HG03103 (cell line): ENCODE measurements at regions not wholly inside any gene's neighbourhood (a gene's known extent, or its start where the extent isn't known, plus 50 kb on each side); places are given as distances from the start of the nearest gene placed in this dataset.

Source experiments
- ATAC-seq: cut with Tn5 transposase; IDR thresholded peaks from one replicate; pipeline ENCODE4 v1.9.1; 2021; ENCODE audit warnings: low read depth; ENCODE audit not compliant: unreplicated experiment

GRCh38 chr13:71090990-71091389 lies 776.0 kb downstream of the DACH1 start:
- no peak for ATAC-seq

DNA sequence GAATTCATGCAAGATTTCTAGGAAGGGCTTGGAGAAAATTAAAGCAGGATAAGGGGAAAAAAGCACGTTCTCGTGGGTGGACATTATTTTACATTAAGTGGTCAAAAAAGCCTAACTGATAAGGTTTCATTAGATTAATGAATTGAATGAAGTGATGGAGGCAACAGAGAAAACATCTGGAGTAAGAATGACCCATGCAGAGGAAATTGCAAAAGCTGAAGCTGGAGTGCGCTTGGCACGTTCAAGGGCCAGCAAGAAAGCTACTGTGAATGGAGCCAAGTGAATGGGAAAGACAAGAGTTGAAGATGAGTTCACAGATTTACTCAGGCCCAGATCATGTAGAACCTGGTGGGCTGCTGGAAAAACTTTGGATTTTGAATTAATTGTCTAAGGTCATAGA lies 777.9 kb downstream of the DACH1 start:
- no peak for ATAC-seq

- ATAC-seq: no peak
These were observed 779.6 kb downstream of the DACH1 start for GRCh38 chr13:71087432-71087831.

DNA sequence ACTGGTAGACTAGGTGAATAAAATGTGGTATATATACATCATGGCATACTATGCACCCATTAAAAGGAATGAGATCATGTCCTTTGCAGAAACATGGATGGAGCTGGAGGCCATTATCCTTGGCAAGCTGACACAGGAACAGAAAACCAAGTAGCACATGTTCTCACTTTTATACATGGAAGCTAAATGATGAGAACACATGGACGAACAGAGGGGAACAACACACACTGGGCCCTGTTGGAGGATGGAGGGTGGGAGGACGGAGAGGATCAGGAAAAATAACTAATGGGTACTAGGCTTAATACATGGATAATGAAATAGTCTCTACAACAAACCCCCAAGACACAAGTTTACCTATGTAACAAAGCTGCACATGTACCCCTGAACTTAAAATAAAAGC lies 780.0 kb downstream of the DACH1 start:
- no peak for ATAC-seq

DNA sequence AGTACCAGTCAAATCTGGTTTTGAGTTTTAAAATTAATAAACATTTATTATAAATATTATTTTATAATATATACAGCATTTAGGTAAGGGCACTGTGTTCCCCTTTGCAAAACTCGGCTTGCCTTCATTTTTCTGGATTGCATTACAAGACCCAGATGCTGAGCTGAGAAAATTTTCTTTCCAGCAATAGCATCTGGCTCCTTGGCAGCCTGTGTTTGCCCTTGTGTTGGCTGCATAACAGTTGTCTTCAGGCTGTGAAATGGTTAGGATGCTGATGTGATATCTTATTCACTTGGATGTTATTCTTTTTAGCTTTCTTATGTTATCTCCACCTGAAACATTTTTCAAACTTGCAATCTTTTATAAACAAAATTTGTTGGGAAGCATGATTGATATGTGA lies 784.4 kb downstream of the DACH1 start:
- ATAC-seq: no peak

DNA sequence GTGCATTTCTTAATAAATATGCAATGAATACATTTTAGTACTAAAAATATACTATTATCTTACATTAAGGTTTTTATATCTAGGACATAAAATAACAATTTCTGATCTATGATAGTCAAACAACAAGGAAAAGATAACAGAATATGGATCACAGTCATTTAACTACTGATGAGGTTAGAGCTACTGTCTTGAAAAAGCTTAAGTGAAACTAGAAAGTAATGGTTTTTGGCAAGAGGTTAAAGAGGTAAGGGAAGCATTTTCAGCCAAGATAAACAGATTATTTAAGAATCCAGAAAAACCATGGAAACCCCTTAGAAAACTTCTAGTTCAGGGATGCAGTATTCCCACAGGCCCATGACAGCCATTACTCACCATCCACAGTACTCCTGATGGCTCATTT lies 787.4 kb downstream of the DACH1 start:
- no peak for ATAC-seq

- no peak for ATAC-seq
These were observed 799.0 kb downstream of the DACH1 start for GRCh38 chr13:71068041-71068440.

- ATAC-seq: no peak
These were observed 799.7 kb downstream of the DACH1 start for GRCh38 chr13:71067165-71067815.

- no peak for ATAC-seq
These were observed 810.4 kb downstream of the DACH1 start for GRCh38 chr13:71056581-71056980.

DNA sequence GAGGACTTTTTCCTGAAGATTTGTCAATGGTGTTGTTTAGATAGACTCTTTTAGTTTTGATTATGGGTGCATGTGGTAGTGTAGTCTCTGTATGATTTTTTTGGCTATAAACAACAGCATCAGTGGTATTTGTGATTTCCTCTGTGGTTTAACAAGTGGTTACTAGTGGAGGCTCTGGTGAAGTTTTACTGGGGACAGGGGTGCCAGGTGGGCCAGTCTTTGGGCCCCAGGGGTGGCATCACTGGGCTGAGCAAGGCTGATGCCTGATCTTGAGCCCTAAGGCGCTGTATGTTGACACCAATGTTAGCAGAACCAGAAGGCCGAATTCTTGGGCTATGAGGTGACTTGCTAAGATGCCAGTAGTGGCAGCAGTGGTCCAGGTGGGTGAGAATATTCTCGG lies 811.4 kb downstream of the DACH1 start:
- ATAC-seq: no peak

GRCh38 chr13:71055047-71055446 lies 812.0 kb downstream of the DACH1 start:
- no peak for ATAC-seq

- peak; percentile 78 for ATAC-seq
These were observed 812.6 kb downstream of the DACH1 start for GRCh38 chr13:71054358-71054757.

DNA sequence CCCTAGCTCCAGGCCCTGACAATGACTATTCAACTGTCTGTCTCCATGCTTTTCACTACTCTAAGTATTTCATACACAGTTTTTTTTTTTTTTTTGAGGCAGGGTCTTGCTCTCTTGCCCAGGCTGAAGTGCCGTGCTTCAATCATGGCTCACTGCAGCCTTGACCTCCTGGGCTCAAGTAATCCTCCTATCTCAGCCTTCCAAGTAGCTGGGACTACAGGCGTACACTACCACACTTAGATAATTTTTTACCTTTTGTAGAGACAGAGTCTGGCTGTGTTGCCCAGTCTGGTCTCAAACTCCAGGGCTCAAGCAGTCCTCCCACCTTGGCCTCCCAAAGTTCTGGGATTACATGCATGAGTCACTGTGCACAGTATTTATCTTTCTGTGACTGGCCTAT lies 815.4 kb downstream of the DACH1 start:
- ATAC-seq: no peak

DNA sequence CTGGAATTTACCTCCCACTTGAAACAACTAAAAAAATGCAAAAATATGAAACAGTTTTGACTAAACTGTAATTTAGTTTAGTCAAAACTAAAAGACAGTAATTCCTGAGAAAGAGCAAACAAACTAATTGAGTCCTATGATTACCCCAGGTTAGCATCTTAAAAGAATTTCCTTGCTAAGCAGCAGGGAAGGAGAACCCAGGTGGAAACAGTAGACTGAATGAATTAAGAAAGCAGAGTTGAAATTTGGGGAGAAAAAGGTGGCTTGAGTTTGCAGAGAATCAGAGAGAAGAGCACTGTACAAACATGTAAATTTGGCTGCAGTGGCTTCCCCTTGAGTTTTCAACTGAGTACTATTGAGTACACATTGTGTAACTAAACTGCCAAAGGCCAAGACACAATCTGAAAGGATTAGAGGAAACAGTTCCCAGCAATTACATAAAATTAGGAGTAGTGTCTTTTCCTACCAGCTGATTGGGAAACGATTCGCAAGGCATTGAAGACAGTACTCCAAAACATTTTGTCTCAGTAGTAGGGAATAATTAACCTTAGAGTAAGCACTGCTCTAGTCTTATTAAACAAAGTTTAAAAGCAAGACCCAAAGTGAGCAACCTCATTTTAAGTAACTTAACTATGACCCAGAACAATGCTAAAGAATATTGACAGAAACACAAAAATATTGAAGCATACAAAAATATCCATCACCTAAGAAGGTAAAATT lies 820.5 kb downstream of the DACH1 start:
- ATAC-seq: no peak

GRCh38 chr13:71045101-71045500 lies 821.9 kb downstream of the DACH1 start:
- ATAC-seq: no peak

DNA sequence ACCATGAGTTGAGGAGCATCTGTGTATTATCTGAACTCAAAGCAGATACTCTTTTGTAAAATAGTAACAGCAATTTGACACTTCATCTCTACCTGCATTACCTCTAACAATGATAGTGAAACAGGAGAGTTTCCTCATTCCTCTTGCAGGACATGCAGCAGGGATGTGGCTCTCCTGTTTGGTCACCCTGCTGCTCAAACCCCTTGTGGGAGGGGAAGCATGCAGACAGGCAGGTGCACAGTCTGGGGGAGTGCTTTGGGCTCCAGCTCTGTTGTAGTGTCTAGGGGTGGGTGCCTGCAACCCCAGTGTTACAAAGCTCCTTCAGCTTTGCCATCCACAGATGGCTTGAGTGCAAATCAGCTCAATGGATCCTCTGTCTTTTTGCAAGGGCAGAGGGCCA lies 827.6 kb downstream of the DACH1 start:
- no peak for ATAC-seq

GRCh38 chr13:71034018-71034417 lies 833.0 kb downstream of the DACH1 start:
- ATAC-seq: no peak

DNA sequence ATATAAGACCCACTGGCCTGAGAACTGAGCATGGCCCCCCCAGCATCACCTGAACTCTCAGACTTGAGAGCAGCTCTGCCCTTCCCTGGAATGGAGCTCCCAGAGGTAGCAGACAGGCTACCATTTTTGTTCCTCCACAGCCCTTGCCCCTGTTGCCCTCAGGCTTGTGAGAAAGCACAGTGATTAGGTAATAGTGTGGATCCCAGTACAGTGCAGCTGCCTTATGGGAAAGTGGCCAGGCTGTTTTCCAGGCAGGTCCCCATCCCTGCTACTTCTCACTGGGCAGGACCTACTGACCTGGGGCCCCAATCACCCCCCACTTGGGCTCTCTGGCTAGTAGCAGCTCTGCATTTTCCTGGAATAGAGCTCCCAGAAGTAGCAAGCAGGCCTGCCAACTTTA lies 834.0 kb downstream of the DACH1 start:
- ATAC-seq: no peak

DNA sequence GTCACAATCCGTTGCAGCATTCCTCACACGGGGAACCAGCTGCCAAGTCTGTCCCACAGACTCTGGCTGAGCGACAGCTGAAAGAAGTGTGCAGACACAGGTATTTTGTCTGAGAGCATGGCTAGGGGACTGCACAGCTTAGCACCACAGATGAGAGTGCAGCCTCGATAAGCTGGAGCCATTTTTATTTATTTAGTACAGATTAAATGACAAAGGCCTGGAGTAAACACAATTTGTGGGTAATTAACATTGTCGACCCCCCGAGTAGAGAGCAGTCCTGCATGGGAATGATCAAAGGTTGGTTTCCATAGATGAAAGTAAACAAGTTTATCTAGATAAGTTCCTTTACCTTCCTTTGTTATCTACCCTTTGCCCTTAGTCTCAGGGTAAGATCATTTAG lies 836.2 kb downstream of the DACH1 start:
- ATAC-seq: no peak

DNA sequence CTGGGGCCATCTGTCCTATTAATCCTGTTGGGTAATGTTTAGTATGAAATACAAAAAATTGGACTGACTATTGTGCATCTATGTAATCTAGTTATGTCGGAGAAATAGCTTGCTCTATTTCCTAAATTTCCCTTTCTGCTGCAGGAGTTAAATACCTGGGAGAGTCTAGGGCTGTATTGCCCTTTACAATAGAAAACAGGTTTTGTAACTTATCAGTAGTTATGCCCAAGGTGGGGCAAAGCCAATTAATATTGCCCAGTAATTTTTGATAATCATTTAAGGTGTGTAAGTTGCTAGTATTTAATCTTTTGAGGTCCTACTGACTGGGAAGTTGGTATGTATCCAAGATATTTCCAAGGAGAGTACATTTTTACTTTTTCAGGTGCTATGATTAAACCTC lies 838.1 kb downstream of the DACH1 start:
- no peak for ATAC-seq

DNA sequence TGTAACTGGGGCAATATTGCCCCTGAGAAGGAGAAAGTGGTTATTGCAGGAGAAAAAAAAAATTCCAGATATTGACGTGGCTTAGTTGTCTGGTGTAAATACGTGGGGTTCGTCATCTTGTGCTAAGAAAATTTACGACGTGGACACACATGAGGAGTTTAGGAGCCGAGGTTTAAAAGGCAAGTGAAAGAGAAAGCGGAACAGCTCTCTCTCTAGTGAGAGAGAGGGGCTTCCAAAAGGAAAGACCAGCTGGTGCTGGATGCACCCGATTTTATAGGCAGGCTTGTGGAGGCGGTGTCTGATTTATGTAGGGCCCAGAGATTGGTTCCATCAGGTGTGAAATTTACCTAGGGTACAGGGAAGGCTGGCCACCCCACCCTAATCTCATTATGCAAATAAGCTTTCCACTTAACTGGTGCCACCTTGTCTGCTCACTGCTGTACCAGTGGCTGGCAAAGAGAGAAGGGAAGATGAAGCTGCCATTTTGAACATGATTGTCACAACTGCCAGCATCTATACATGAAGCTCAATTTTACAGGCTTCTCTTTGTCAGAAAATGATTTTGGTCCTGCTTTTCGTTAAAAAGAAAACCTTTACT lies 845.1 kb downstream of the DACH1 start:
- ATAC-seq: no peak

DNA sequence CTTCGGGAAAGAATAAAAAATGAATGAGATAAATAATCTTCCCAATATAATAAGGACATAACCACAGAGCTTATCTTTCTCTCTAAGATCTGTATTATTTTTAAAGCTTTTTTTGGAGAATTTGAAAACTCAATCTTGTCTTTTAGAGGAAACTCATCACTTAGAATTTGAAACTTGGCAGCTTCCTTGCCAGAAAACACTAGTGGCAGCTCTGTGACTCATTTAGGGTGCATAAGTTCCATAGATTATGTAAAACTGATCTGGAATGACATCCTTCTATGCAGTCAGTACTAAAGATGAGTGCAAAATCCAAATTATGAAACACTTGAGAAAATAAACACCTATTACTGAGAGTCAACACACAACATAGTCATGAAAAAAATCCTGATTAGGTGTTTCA lies 848.0 kb downstream of the DACH1 start:
- no peak for ATAC-seq
